HepG2 (cell line): ENCODE measurements at regions not wholly inside any gene's neighbourhood (a gene's known extent, or its start where the extent isn't known, plus 50 kb on each side); places are given as distances from the start of the nearest gene placed in this dataset.

Experiments
- ATAC-seq: fragments of 200-7000 bp; cut with Tn5 transposase; 3 replicates; pipeline ENCODE4 v1.9.1; 2020; ENCODE audit warnings: mild to moderate bottlenecking, moderate library complexity
- BruUV-seq: library from RNA; stranded (reverse); fragments of 400-500 nt; replicated peaks from 2 replicates; lab custom pipeline; 2021; lab: Mats Ljungman, UMichigan
- CTCF ChIA-PET: fragments of 300-600 bp; formaldehyde crosslinking; extraction: SDS; loops from one replicate; lab custom pipeline; 2021; ENCODE audit warnings: low total read pairs, inconsistent platforms, low intra/inter-chr PET ratio; lab: Yijun Ruan, JAX
- POLR2A ChIA-PET: fragments of 350-600 bp; sonication (Branson Sonifier 250); formaldehyde crosslinking; loops from one replicate; lab custom pipeline; 2020; ENCODE audit warnings: antibody characterized with exemption, inconsistent platforms; lab: Yijun Ruan, JAX
- DNase-seq: peaks from one replicate; pipeline ENCODE4 v3.0.0-alpha.2; 2015; ENCODE audit warnings: low spot score
- FAIRE-seq: peaks from 3 replicates; lab custom pipeline; 2011; peaks lifted over from hg19 to GRCh38; lab: Jason Lieb, UNC
- H2AFZ ChIP-seq: one replicate; pipeline ENCODE4 v1.6.1; 2011; ENCODE audit warnings: low read length, inconsistent platforms
- H3K27ac ChIP-seq: fragments of 300-600 bp; 3 replicates; pipeline ENCODE4 v1.8.0; 2011; ENCODE audit warnings: mixed run types, mild to moderate bottlenecking, mixed read lengths, low read length, inconsistent platforms; ENCODE audit not compliant: insufficient read depth; ENCODE audit errors: extremely low read length
- H3K27me3 ChIP-seq, 2 experiments: fragments of 200-600 bp in 1 of 2; 2 replicates in 1 of 2; 3 replicates in 1 of 2; pipeline versions ENCODE4 v1.6.0 to v1.8.0; 2011; ENCODE audit warnings: low read length in 2 of 2, mild to moderate bottlenecking in 2 of 2, moderate library complexity in 2 of 2, inconsistent platforms in 1 of 2; ENCODE audit not compliant: insufficient read depth in 2 of 2, control insufficient read depth in 1 of 2
- H3K36me3 ChIP-seq, 2 experiments: fragments of 200-600 bp in 1 of 2; replicated peaks in 1 of 2; 2 replicates in 1 of 2; 3 replicates in 1 of 2; pipeline versions ENCODE4 v1.5.1 to v1.8.0; 2011; ENCODE audit warnings: low read length in 2 of 2, inconsistent platforms in 1 of 2; ENCODE audit not compliant: insufficient read depth in 2 of 2, control insufficient read depth in 1 of 2
- H3K4me1 ChIP-seq: 2 replicates; pipeline ENCODE4 v1.5.1; 2012; ENCODE audit warnings: low read length, inconsistent platforms; ENCODE audit not compliant: insufficient read depth
- H3K4me2 ChIP-seq: 2 replicates; pipeline ENCODE4 v1.6.0; 2011; ENCODE audit warnings: low read depth, low read length, inconsistent platforms
- H3K4me3 ChIP-seq, 3 experiments: fragments of 200-600 bp in 1 of 3; sonication (generic), shearing (Covaris generic) in 1 of 3; replicated peaks in 1 of 3; 2 replicates each; pipeline ENCODE4 v1.5.1; 2011 to 2016; ENCODE audit warnings: low read length in 3 of 3, inconsistent platforms in 2 of 3, low read depth in 2 of 3, mild to moderate bottlenecking in 2 of 3, control low read depth in 1 of 3, mixed read lengths in 1 of 3; ENCODE audit not compliant: insufficient read depth in 1 of 3
- H3K79me2 ChIP-seq: one replicate; pipeline ENCODE4 v1.6.1; 2011; ENCODE audit warnings: low read length, inconsistent platforms; ENCODE audit not compliant: insufficient read depth
- H3K9ac ChIP-seq: 2 replicates; pipeline ENCODE4 v1.6.0; 2011; ENCODE audit warnings: mild to moderate bottlenecking, low read depth, low read length, inconsistent platforms; ENCODE audit not compliant: insufficient read depth
- H3K9me3 ChIP-seq: 2 replicates; pipeline ENCODE4 v1.5.1; 2012; ENCODE audit warnings: mild to moderate bottlenecking, low read length
- H4K20me1 ChIP-seq: 2 replicates; pipeline ENCODE4 v1.6.0; 2011; ENCODE audit warnings: inconsistent platforms, mild to moderate bottlenecking, low read length, moderate library complexity; ENCODE audit not compliant: insufficient read depth
- DRAP1 ChIP-seq: IDR thresholded peaks from 2 replicates; pipeline ENCODE4 v1.6.1; 2016; ENCODE audit warnings: missing genetic modification reagents, missing compliant biosample characterization
- NR2F6 ChIP-seq, 2 experiments: IDR thresholded peaks; 2 replicates each; pipeline ENCODE4 v1.6.1; 2016; ENCODE audit warnings: antibody characterized with exemption in 1 of 2, mild to moderate bottlenecking in 1 of 2
- ZBTB2 ChIP-seq: sonication (generic); formaldehyde crosslinking; IDR thresholded peaks from 2 replicates; pipeline ENCODE4 v1.8.0; 2022; ENCODE audit warnings: low read depth, missing genetic modification reagents
- ZBTB40 ChIP-seq, 2 experiments: fragments of 450-650 bp in 1 of 2; sonication (generic) in 1 of 2; formaldehyde crosslinking in 1 of 2; IDR thresholded peaks; 2 replicates each; pipeline versions ENCODE4 v1.6.1 to v1.8.0; 2016 to 2022; ENCODE audit warnings: antibody characterized with exemption in 1 of 2, mild to moderate bottlenecking in 1 of 2, missing genetic modification reagents in 1 of 2
- WGBS: methylation state at CpG from one replicate; pipeline ENCODE4 v1.1.6; 2017; ENCODE audit warnings: low lambda C conversion rate; 5-methylcytosine and 5-hydroxymethylcytosine counted together
- in situ Hi-C: cut with HindIII; loops from 2 replicates; pipeline ENCODE4 v1.10.0; 2017; ENCODE audit warnings: low pct_unique_long_range_greater_than_20kb; ENCODE audit not compliant: extremely low pct_ligation_motif_present
- intact Hi-C: fragments of 100-400 bp; cut with micrococcal nuclease; formaldehyde crosslinking; loops from one replicate; pipeline ENCODE4 v1.10.0; 2022; ENCODE audit not compliant: unreplicated experiment

GRCh38 chr1:98428864-98429263, 232.7 kb upstream of the SNX7 start:
- CTCF ChIA-PET, result no interaction called here
- no peaks in the 10 kb centered on the region for H3K79me2 ChIP-seq
- intact Hi-C loops, result no loop called here

More at GRCh38 chr1:98428864-98429263, 232.7 kb upstream of the SNX7 start:
- Histone ChIP-seq H3K9me3 (0 out of 2 replicates have a peak, but pooled peaks cover 6% of the 10 kb centered on the region), H3K4me1 (peaks cover 7% of the 10 kb centered on the region; the same call in 1 of the 2 replicates), H3K27ac (no peak overlapping the region), H3K4me3 (no peak overlapping the region), H4K20me1 (no peaks in the 10 kb centered on the region), H3K36me3 (no peaks in the 10 kb centered on the region), H3K9ac (no peak overlapping the region), H3K4me2 (no peak overlapping the region), H3K27me3 (no peaks in the 10 kb centered on the region), H2AFZ (no peak overlapping the region)
- 70% methylated on average over 3 of the region's 3 CpGs for WGBS
- FAIRE-seq (no peak), ATAC-seq (no peak), DNase-seq (no peak)
- TF ChIP-seq DRAP1 (CRISPR knock-in tag) (no peak), ZBTB40 (IDR thresholded peaks at IDR 0.05) (no peak), ZBTB40 (CRISPR knock-in tag; IDR thresholded peaks at IDR 0.05) (no peak), NR2F6 (IDR thresholded peaks at IDR 0.05) (no peak), NR2F6 (CRISPR knock-in tag; IDR thresholded peaks at IDR 0.05) (no peak), ZBTB2 (CRISPR knock-in tag) (no peak)
- in situ Hi-C loops, result no loop called here
- POLR2A ChIA-PET, result no interaction called here
- no TSS peak for BruUV-seq
